ENCODE measurements at regions not wholly inside any gene's neighbourhood (a gene's known extent, or its start where the extent isn't known, plus 50 kb on each side); places are given as distances from the start of the nearest gene placed in this dataset.

GRCh38 chr13:111968336-111969010 is 98.5 kb upstream of the SOX1 start:
- no peak for DNase-seq

GRCh38 chr13:111969551-111970135 is 97.3 kb upstream of the SOX1 start:
- DNase-seq, result no peak

GRCh38 chr13:111970494-111971141 is 96.3 kb upstream of the SOX1 start:
- DNase-seq, result no peak

GRCh38 chr13:111971891-111972780 is 94.8 kb upstream of the SOX1 start:
- DNase-seq, result no peak

GRCh38 chr13:111973186-111973585 is 93.8 kb upstream of the SOX1 start:
- DNase-seq, result no peak

- peak; percentile 27 to 56 for DNase-seq
Observed at GRCh38 chr13:111973605-111974340, 93.2 kb upstream of the SOX1 start.

GRCh38 chr13:111974341-111974640 is 92.7 kb upstream of the SOX1 start:
- no peak for DNase-seq

- DNase-seq, result no peak
Observed at GRCh38 chr13:111975539-111976473, 91.1 kb upstream of the SOX1 start.

- DNase-seq, result no peak
Observed at GRCh38 chr13:111976474-111977178, 90.3 kb upstream of the SOX1 start.

GRCh38 chr13:111977179-111977506 is 89.8 kb upstream of the SOX1 start:
- DNase-seq, result no peak

- DNase-seq, result no peak
Observed at GRCh38 chr13:111978546-111978945, 88.4 kb upstream of the SOX1 start.

GRCh38 chr13:111980146-111980929 is 86.6 kb upstream of the SOX1 start:
- DNase-seq, result no peak

- no peak for DNase-seq
Observed at GRCh38 chr13:111981006-111981405, 85.9 kb upstream of the SOX1 start.

GRCh38 chr13:111981446-111982165 is 85.3 kb upstream of the SOX1 start:
- no peak for DNase-seq

GRCh38 chr13:111984349-111984748 is 82.6 kb upstream of the SOX1 start:
- DNase-seq, result no peak

- no peak for DNase-seq
Observed at GRCh38 chr13:111990362-111990761, 76.6 kb upstream of the SOX1 start.

- no peak for DNase-seq
Observed at GRCh38 chr13:111992911-111993310, 74.0 kb upstream of the SOX1 start.

- no peak for DNase-seq
Observed at GRCh38 chr13:111993691-111994090, 73.3 kb upstream of the SOX1 start.

GRCh38 chr13:111994578-111994977 is 72.4 kb upstream of the SOX1 start:
- no peak for DNase-seq
